HCT116 (cell line): ENCODE measurements at regions not wholly inside any gene's neighbourhood (a gene's known extent, or its start where the extent isn't known, plus 50 kb on each side); places are given as distances from the start of the nearest gene placed in this dataset.

Experiments used
- ATAC-seq: fragments of 200-7000 bp; cut with Tn5 transposase; 2 replicates; pipeline ENCODE4 v1.9.1; 2020; ENCODE audit warnings: mild to moderate bottlenecking, moderate library complexity
- BruUV-seq: library from RNA; stranded (reverse); fragments of 400-500 nt; replicated peaks from 2 replicates; lab custom pipeline; 2021; lab: Mats Ljungman, UMichigan
- CTCF ChIA-PET: fragments of 300-600 bp; sonication (Branson Sonifier 250); formaldehyde crosslinking; loops from one replicate; lab custom pipeline; 2021; ENCODE audit warnings: antibody characterized with exemption; lab: Charles Lee
- POLR2A ChIA-PET: fragments of 300-600, 350-600 bp; sonication (Branson Sonifier 250); formaldehyde crosslinking; loops from one replicate; lab custom pipeline; 2021; ENCODE audit warnings: antibody characterized with exemption; lab: Charles Lee
- RAD21 ChIA-PET, 2 experiments: fragments of 300-600 bp; sonication (Branson Sonifier 250); formaldehyde crosslinking; loops; one replicate each; lab custom pipeline; 2023; ENCODE audit warnings: low total read pairs in 2 of 2; ENCODE audit not compliant: uncharacterized antibody in 2 of 2, unreplicated experiment in 2 of 2, low non-redundant PET in 1 of 2; lab: Charles Lee
- DNase-seq: peaks from one replicate; pipeline ENCODE4 v3.0.0-alpha.2; 2010; ENCODE audit warnings: low read depth, low spot score
- H2AFZ ChIP-seq: fragments of 200-600 bp; shearing (Covaris generic), sonication (generic); 2 replicates; pipeline ENCODE4 v1.6.1; 2017; ENCODE audit warnings: low read depth, mixed run types, mixed read lengths, antibody characterized with exemption, low read length; ENCODE audit not compliant: poor library complexity, severe bottlenecking
- H3K27ac ChIP-seq: 2 replicates; pipeline ENCODE4 v1.5.1; 2012; ENCODE audit warnings: low read depth, low read length
- H3K27me3 ChIP-seq: fragments of 200-600 bp; sonication (generic); 2 replicates; pipeline ENCODE4 v1.6.1; 2016; ENCODE audit warnings: mixed run types, low read length, mixed read lengths; ENCODE audit not compliant: insufficient read depth
- H3K36me3 ChIP-seq, 2 experiments: fragments of 200-500 bp in 1 of 2; fragments of 200-600 bp in 1 of 2; sonication (Bioruptor generic) in 1 of 2; sonication (generic) in 1 of 2; 2 replicates each; pipeline versions ENCODE4 v1.5.1 to v1.6.1; 2014 to 2016; ENCODE audit warnings: low read length in 2 of 2, inconsistent platforms in 1 of 2, mixed read lengths in 1 of 2, mixed run types in 1 of 2; ENCODE audit not compliant: insufficient read depth in 2 of 2, control insufficient read depth in 1 of 2
- H3K4me1 ChIP-seq, 2 experiments: fragments of 200-600 bp in 1 of 2; sonication (generic) in 1 of 2; 2 replicates each; pipeline versions ENCODE4 v1.5.1 to v1.6.1; 2012 to 2017; ENCODE audit warnings: low read length in 2 of 2, inconsistent platforms in 1 of 2, mild to moderate bottlenecking in 1 of 2, mixed read lengths in 1 of 2, mixed run types in 1 of 2, moderate library complexity in 1 of 2; ENCODE audit not compliant: insufficient read depth in 2 of 2, control insufficient read depth in 1 of 2
- H3K4me2 ChIP-seq: fragments of 200-600 bp; sonication (generic); 2 replicates; pipeline ENCODE4 v1.6.1; 2017; ENCODE audit warnings: mixed run types, low read length, mixed read lengths
- H3K4me3 ChIP-seq, 2 experiments: fragments of 200-600 bp in 1 of 2; sonication (generic) in 1 of 2; replicated peaks in 1 of 2; 2 replicates each; pipeline ENCODE4 v1.5.1; 2011 to 2016; ENCODE audit warnings: low read length in 2 of 2, control low read depth in 1 of 2, low read depth in 1 of 2, mild to moderate bottlenecking in 1 of 2, mixed read lengths in 1 of 2, mixed run types in 1 of 2
- H3K79me2 ChIP-seq: fragments of 200-600 bp; sonication (generic); 2 replicates; pipeline ENCODE4 v1.6.1; 2017; ENCODE audit warnings: mild to moderate bottlenecking, mixed run types, low read length, moderate library complexity, mixed read lengths; ENCODE audit not compliant: insufficient read depth
- H3K9ac ChIP-seq: fragments of 200-600 bp; sonication (generic); 2 replicates; pipeline ENCODE4 v1.6.1; 2016; ENCODE audit warnings: low read length, mixed read lengths
- H3K9me2 ChIP-seq: fragments of 200-600 bp; sonication (generic), shearing (Covaris generic); 2 replicates; pipeline ENCODE4 v1.6.1; 2017; ENCODE audit warnings: mixed run types, mild to moderate bottlenecking, moderate library complexity; ENCODE audit not compliant: insufficient read depth
- H3K9me3 ChIP-seq, 2 experiments: fragments of 200-500 bp in 1 of 2; fragments of 200-600 bp in 1 of 2; sonication (Bioruptor generic) in 1 of 2; sonication (generic) in 1 of 2; 2 replicates each; pipeline ENCODE4 v1.6.1; 2014 to 2017; ENCODE audit warnings: low read length in 2 of 2, mixed read lengths in 2 of 2, inconsistent platforms in 1 of 2, low read depth in 1 of 2, mild to moderate bottlenecking in 1 of 2, mixed run types in 1 of 2, moderate library complexity in 1 of 2; ENCODE audit not compliant: control insufficient read depth in 1 of 2, insufficient read depth in 1 of 2
- H4K20me1 ChIP-seq: fragments of 200-600 bp; sonication (generic), shearing (Covaris generic); 2 replicates; pipeline ENCODE4 v1.6.1; 2017; ENCODE audit warnings: mixed run types, mild to moderate bottlenecking, moderate library complexity; ENCODE audit not compliant: insufficient read depth
- ELF1 ChIP-seq: IDR thresholded peaks from 2 replicates; pipeline ENCODE4 v1.6.1; 2012; ENCODE audit warnings: low read depth, borderline replicate concordance
- SRF ChIP-seq: IDR thresholded peaks from 2 replicates; pipeline ENCODE4 v1.6.1; 2012; ENCODE audit warnings: low read depth
- TCF7L2 ChIP-seq: IDR thresholded peaks from 2 replicates; pipeline ENCODE4 v1.7.0; 2011; ENCODE audit warnings: borderline replicate concordance, inconsistent platforms; ENCODE audit not compliant: insufficient read depth, insufficient read length; ENCODE audit errors: extremely low read depth
- YY1 ChIP-seq: IDR thresholded peaks from 2 replicates; pipeline ENCODE4 v1.6.1; 2011; ENCODE audit warnings: low read length, low read depth, moderate library complexity, mild to moderate bottlenecking; ENCODE audit not compliant: insufficient replicate concordance; ENCODE audit errors: extremely low read depth
- ZNF274 ChIP-seq: fragments of 200-500 bp; sonication (Bioruptor generic); IDR thresholded peaks from 2 replicates; pipeline ENCODE4 v1.6.1; 2014; ENCODE audit warnings: mild to moderate bottlenecking, low read depth, low read length, inconsistent platforms
- intact Hi-C: fragments of 100-400 bp; cut with micrococcal nuclease; formaldehyde crosslinking; loops from 2 replicates; pipeline ENCODE4 v1.10.0; 2022
- TF ChIP-seq, protein P1 (sequence below): IDR thresholded peaks from 2 replicates; pipeline ENCODE4 v1.6.1; 2012

DNA sequence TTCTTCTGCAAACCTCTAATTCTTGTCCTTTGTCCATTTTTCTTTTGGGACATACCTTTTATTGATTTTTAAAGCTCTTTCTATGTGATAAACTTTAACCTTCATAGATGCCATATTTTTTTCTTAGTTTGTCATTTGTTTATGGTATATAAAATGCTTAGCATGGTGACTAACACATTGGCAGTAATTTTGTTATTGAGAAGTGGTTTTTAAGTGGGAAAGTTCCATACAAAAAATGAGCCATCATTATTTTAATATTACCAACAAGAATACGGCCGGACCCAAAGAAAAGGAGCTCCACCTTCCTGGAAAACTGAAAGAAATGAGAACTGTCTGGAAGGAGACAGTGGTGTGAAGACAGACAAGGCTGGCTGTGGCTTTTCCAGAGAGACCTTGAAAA is 270.1 kb upstream of the SIX2 start:
- POLR2A ChIA-PET, result no interaction called here
- intact Hi-C loops, result no loop called here
- Histone ChIP-seq H3K9me2 (no peaks in the 10 kb centered on the region), H3K4me1 (peaks cover 0 to 25% of the 10 kb centered on the region in 2 experiments; a peak in 2 of 4 replicates), H3K79me2 (no peaks in the 10 kb centered on the region), H2AFZ (no peak overlapping the region), H3K4me3 (no peak overlapping the region), H3K9ac (no peak overlapping the region), H3K27me3 (no peaks in the 10 kb centered on the region), H3K36me3 (no peaks in the 10 kb centered on the region), H4K20me1 (no peaks in the 10 kb centered on the region), H3K27ac (no peak overlapping the region)
- no TSS peak for BruUV-seq
- no peak for DNase-seq
- RAD21 ChIA-PET, result no interaction called here
- CTCF ChIA-PET, result no interaction called here
- no peak for TF ChIP-seq SRF
- TF ChIP-seq, all 23 proteins: peak for 0
- ATAC-seq, result no peak
- H3K4me2 ChIP-seq, result no peak overlapping the region
- H3K9me3 ChIP-seq, result no peaks in the 10 kb centered on the region

GRCh38 chr2:45278365-45279078 is 269.3 kb upstream of the SIX2 start:
- no peak overlapping the region for H3K4me3 ChIP-seq
- no peak for DNase-seq
- H3K4me2 ChIP-seq, result no peak overlapping the region
- H3K27me3 ChIP-seq, result no peaks in the 10 kb centered on the region
- no peak overlapping the region for H3K27ac ChIP-seq
- H3K9ac ChIP-seq, result no peak overlapping the region
- no TSS peak for BruUV-seq
- H3K9me2 ChIP-seq, result no peaks in the 10 kb centered on the region
- ChIA-PET RAD21 (no interaction called here), CTCF (no interaction called here)
- no peaks in the 10 kb centered on the region for H3K9me3 ChIP-seq
- no peak overlapping the region for H2AFZ ChIP-seq
- TF ChIP-seq, protein P1, sequence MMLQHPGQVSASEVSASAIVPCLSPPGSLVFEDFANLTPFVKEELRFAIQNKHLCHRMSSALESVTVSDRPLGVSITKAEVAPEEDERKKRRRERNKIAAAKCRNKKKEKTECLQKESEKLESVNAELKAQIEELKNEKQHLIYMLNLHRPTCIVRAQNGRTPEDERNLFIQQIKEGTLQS, result no peak
- TF ChIP-seq ZNF274 (no peak), TCF7L2 (no peak), ELF1 (no peak), YY1 (no peak), SRF (no peak)
- TF ChIP-seq, all 23 proteins: peak for 0
- intact Hi-C loops, result no loop called here
- POLR2A ChIA-PET, result no interaction called here
- peaks cover 0 to 17% of the 10 kb centered on the region in 2 experiments; a peak in 2 of 4 replicates for H3K4me1 ChIP-seq
- no peak for ATAC-seq
- H3K36me3 ChIP-seq, result no peaks in the 10 kb centered on the region
- no peaks in the 10 kb centered on the region for H3K79me2 ChIP-seq
- H4K20me1 ChIP-seq, result no peaks in the 10 kb centered on the region
